PC-9 (cell line): ENCODE measurements at regions not wholly inside any gene's neighbourhood (a gene's known extent, or its start where the extent isn't known, plus 50 kb on each side); places are given as distances from the start of the nearest gene placed in this dataset.

Experiments
- BruUV-seq: library from RNA; stranded (reverse); fragments of 400-500 nt; replicated peaks from 2 replicates; lab custom pipeline; 2021; lab: Mats Ljungman, UMichigan
- CTCF ChIA-PET: fragments of 300-600 bp; sonication (Branson Sonifier 250); formaldehyde crosslinking; loops from one replicate; lab custom pipeline; 2022; ENCODE audit warnings: antibody characterized with exemption; lab: Charles Lee
- POLR2A ChIA-PET: fragments of 300-600 bp; sonication (Branson Sonifier 250); formaldehyde crosslinking; loops from one replicate; lab custom pipeline; 2022; ENCODE audit warnings: antibody characterized with exemption; ENCODE audit not compliant: unreplicated experiment; lab: Charles Lee
- DNase-seq, 2 experiments: peaks; one replicate each; pipeline versions ENCODE4 v3.0.0 to v3.0.0-alpha.2; 2015 to 2022; ENCODE audit warnings: mixed read lengths in 1 of 2
- H2AFZ ChIP-seq: fragments of 200-600 bp; sonication (generic); 2 replicates; pipeline ENCODE4 v1.8.1; 2017; ENCODE audit warnings: antibody characterized with exemption
- H3F3A ChIP-seq: fragments of 200-600 bp; sonication (generic); 2 replicates; pipeline ENCODE4 v1.8.1; 2017; ENCODE audit warnings: antibody characterized with exemption, mild to moderate bottlenecking, low read depth; ENCODE audit not compliant: insufficient read depth
- H3K27ac ChIP-seq: fragments of 200-600 bp; sonication (generic); 2 replicates; pipeline ENCODE4 v1.6.1; 2016; ENCODE audit warnings: mixed run types
- H3K27me3 ChIP-seq: fragments of 200-600 bp; sonication (generic); 2 replicates; pipeline ENCODE4 v1.6.1; 2016; ENCODE audit warnings: low read depth, mixed run types; ENCODE audit not compliant: insufficient read depth
- H3K36me3 ChIP-seq: fragments of 200-600 bp; sonication (generic); 2 replicates; pipeline ENCODE4 v1.6.1; 2016; ENCODE audit warnings: low read depth, mixed run types
- H3K4me1 ChIP-seq: fragments of 200-600 bp; sonication (generic); replicated peaks from 2 replicates; pipeline ENCODE4 v1.6.1; 2016; ENCODE audit warnings: mixed run types; ENCODE audit not compliant: insufficient read depth
- H3K4me2 ChIP-seq: fragments of 200-600 bp; sonication (generic); 2 replicates; pipeline ENCODE4 v1.6.1; 2017; ENCODE audit warnings: mixed run types
- H3K4me3 ChIP-seq: fragments of 200-600 bp; sonication (generic); 2 replicates; pipeline ENCODE4 v1.6.1; 2016; ENCODE audit warnings: mixed run types
- H3K79me2 ChIP-seq: fragments of 200-600 bp; sonication (generic); 2 replicates; pipeline ENCODE4 v1.6.1; 2017; ENCODE audit warnings: low read depth, mixed run types
- H3K9me2 ChIP-seq: fragments of 200-600 bp; sonication (generic); 2 replicates; pipeline ENCODE4 v1.8.1; 2017; ENCODE audit warnings: mild to moderate bottlenecking; ENCODE audit not compliant: insufficient read depth
- H3K9me3 ChIP-seq: fragments of 200-600 bp; sonication (generic); 2 replicates; pipeline ENCODE4 v1.8.1; 2016; ENCODE audit warnings: low read depth; ENCODE audit not compliant: insufficient read depth
- H4K20me1 ChIP-seq: fragments of 200-600 bp; sonication (generic); 2 replicates; pipeline ENCODE4 v1.8.1; 2017; ENCODE audit not compliant: insufficient read depth
- CTCF ChIP-seq: fragments of 200-600 bp; sonication (generic); conservative IDR thresholded peaks from 2 replicates; pipeline ENCODE4 v1.6.1; 2017; ENCODE audit warnings: mixed run types, antibody characterized with exemption, mild to moderate bottlenecking, moderate library complexity
- EZH2 ChIP-seq: fragments of 200-600 bp; sonication (generic); IDR thresholded peaks from 2 replicates; pipeline ENCODE4 v1.8.0; 2017; ENCODE audit warnings: antibody characterized with exemption, low read depth
- intact Hi-C: fragments of 100-400 bp; cut with micrococcal nuclease; formaldehyde crosslinking; loops from one replicate; pipeline ENCODE4 v1.10.0; 2022; ENCODE audit not compliant: unreplicated experiment

- intact Hi-C loops = no loop called here
- no peaks in the 10 kb centered on the region for H3F3A ChIP-seq
- ChIA-PET CTCF (no interaction called here), POLR2A (no interaction called here)
- H3K27me3 ChIP-seq = no peaks in the 10 kb centered on the region
- no peaks in the 10 kb centered on the region for H3K9me3 ChIP-seq
- no peaks in the 10 kb centered on the region for H4K20me1 ChIP-seq
- H2AFZ ChIP-seq = no peak overlapping the region
- BruUV-seq = no TSS peak
- no peaks in the 10 kb centered on the region for H3K9me2 ChIP-seq
- no peak overlapping the region for H3K4me3 ChIP-seq
- H3K4me2 ChIP-seq = no peak overlapping the region
- H3K27ac ChIP-seq = no peak overlapping the region
- TF ChIP-seq EZH2 (no peak), CTCF (no peak)
- DNase-seq = no peak
- H3K79me2 ChIP-seq = no peaks in the 10 kb centered on the region
- H3K36me3 ChIP-seq = no peaks in the 10 kb centered on the region
- H3K4me1 ChIP-seq = no peaks in the 10 kb centered on the region
Observed at GRCh38 chr4:31160146-31160545, 440.0 kb downstream of the PCDH7 start.

DNA sequence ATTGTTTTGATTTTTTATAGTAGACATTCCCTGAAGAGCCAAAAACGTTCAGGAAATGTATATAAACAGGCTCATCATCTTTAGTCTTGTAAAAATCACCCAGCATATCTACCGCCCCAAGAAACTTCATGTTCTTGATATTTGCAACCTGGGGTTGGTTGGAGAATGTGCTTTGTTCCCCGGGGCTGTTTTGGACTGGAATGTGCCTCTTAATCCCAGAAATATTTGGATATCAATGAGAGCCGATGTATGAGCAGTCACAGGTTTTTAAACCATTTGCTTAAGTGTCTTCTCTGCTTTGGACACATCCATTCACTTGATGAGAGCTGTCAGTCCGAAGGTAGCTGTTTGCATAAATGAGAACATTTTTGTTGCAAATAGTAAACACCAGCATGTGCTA is 449.7 kb downstream of the PCDH7 start:
- H3F3A ChIP-seq = no peaks in the 10 kb centered on the region
- peak in 1 of 2 experiments; percentile 52 for DNase-seq

GRCh38 chr4:31171362-31171761 is 451.2 kb downstream of the PCDH7 start:
- Histone ChIP-seq H3K27me3 (no peaks in the 10 kb centered on the region), H3K4me3 (no peak overlapping the region), H4K20me1 (no peaks in the 10 kb centered on the region), H2AFZ (no peak overlapping the region), H3K79me2 (no peaks in the 10 kb centered on the region), H3K9me2 (no peaks in the 10 kb centered on the region), H3K9me3 (no peaks in the 10 kb centered on the region), H3F3A (no peaks in the 10 kb centered on the region), H3K36me3 (no peaks in the 10 kb centered on the region), H3K4me2 (no peak overlapping the region), H3K4me1 (no peaks in the 10 kb centered on the region; the same call in 1 of the 2 replicates), H3K27ac (no peak overlapping the region)
- BruUV-seq = no TSS peak
- POLR2A ChIA-PET = no interaction called here
- CTCF ChIA-PET = no interaction called here
- DNase-seq = no peak
- intact Hi-C loops = loop anchor here (5.0 kb wide), 1 partner anchor 516 kb away; no protein-coding TSS in a partner anchor
- TF ChIP-seq EZH2 (no peak), CTCF (no peak)

More for the DNA sequence above, 449.7 kb downstream of the PCDH7 start:
- no peaks in the 10 kb centered on the region; the same call in 1 of the 2 replicates for H3K4me1 ChIP-seq
- H3K4me3 ChIP-seq = no peak overlapping the region
- no peak overlapping the region for H2AFZ ChIP-seq
- no peaks in the 10 kb centered on the region for H3K27me3 ChIP-seq
- no peaks in the 10 kb centered on the region for H3K9me3 ChIP-seq
- POLR2A ChIA-PET = interaction anchor here (0.6 kb wide), 1 partner anchor 121 kb away, joined by 4 read pairs; no protein-coding TSS in a partner anchor
- no peak overlapping the region for H3K4me2 ChIP-seq
- H3K9me2 ChIP-seq = no peaks in the 10 kb centered on the region
- TF ChIP-seq CTCF (no peak), EZH2 (no peak)
- no TSS peak for BruUV-seq
- CTCF ChIA-PET = no interaction called here
- no peaks in the 10 kb centered on the region for H4K20me1 ChIP-seq
- H3K79me2 ChIP-seq = no peaks in the 10 kb centered on the region
- intact Hi-C loops = loop anchor here (5.0 kb wide), 1 partner anchor 517 kb away; no protein-coding TSS in a partner anchor
- no peak overlapping the region for H3K27ac ChIP-seq
- no peaks in the 10 kb centered on the region for H3K36me3 ChIP-seq
